Fibroblast of upper back skin (primary cell): ENCODE measurements at regions not wholly inside any gene's neighbourhood (a gene's known extent, or its start where the extent isn't known, plus 50 kb on each side); places are given as distances from the start of the nearest gene placed in this dataset.
"Not testable (repeated sequence)": the region's sequence is repeated elsewhere in the genome, so short reads cannot be mapped to it uniquely, and the experiment has no call there.

Source experiments
- DNase-seq: peaks from one replicate; pipeline ENCODE4 v3.0.0-alpha.2; 2013

DNA sequence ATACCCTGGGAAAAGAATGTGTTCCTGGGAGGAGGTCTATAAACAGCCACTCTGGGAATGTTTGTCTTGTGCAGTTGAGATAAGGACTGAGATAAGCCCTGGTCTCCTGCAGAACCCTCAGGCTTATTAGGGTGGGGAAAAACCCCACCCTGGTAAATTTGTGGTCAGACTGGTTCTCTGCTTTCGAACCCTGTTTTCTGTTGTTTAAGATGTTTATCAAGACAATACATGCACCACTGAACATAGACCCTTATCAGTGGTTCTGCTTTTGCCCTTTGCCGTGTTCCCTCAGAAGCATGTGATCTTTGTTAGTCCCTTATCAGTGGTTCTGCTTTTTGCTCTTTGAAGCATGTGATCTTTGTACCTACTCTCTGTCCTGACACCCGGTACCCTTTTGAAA lies 956.0 kb downstream of the GRID1 start:
- not testable (repeated sequence) for DNase-seq

- DNase-seq, result no peak
Measured at GRCh38 chr10:85413570-85413969, 953.0 kb downstream of the GRID1 start.

- DNase-seq, result no peak
Measured at GRCh38 chr10:85420501-85421191, 945.9 kb downstream of the GRID1 start.

DNA sequence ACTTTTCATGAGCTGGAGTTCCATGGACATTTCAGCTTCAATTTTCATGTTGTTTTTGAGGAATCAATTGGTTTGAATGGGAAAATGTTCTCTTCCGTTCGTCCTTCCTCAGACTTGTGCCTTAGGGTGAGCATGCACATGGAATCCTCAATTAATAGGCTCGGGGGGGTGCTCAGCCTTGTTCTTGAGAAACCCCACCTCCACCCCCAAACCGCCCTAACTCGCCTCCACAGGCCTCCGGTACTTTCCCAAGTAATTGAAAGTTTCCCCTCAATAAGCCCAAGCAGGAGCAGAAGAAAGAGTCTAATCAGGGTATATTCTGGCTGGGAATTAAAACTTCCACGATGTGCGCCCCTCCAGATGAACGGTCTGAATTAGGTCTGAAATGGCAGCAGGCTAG lies 945.2 kb downstream of the GRID1 start:
- DNase-seq, result no peak

DNA sequence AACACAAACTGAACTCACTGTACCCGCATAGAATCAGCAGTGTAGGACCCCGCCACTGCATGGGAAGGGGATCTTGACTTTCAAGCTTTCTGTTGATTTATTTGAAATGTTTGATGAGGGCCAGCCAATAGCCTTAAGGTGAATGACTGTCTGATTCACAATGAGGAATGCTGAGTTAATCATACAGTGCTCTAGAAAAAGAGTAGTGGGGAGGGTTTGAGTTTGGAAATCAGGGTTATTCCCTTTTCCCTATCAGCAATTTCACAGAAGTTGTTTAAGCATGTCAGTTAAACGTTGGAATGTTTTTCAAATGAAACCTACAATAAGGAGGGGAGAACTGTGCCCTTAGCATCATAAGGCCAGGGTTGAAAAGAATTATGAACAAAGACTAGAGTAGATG lies 937.5 kb downstream of the GRID1 start:
- no peak for DNase-seq

DNA sequence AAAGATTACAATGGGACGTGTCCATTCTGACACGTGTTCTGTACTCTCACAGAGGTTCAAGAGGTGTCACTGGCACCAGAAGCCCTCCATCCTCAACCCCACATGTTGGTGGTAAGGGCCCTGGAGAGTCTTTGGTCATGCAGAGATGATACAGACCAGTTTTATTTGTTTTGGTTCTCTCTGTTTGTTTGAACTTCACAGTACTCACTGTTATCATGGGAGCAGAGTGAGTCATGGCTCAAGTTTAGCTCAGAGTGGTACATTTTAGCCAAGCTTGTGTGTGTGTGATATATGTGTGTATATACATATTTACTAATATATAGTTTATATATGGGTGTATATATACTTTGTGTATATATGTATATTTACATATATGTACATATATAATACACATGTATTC lies 935.6 kb downstream of the GRID1 start:
- DNase-seq, result no peak

DNA sequence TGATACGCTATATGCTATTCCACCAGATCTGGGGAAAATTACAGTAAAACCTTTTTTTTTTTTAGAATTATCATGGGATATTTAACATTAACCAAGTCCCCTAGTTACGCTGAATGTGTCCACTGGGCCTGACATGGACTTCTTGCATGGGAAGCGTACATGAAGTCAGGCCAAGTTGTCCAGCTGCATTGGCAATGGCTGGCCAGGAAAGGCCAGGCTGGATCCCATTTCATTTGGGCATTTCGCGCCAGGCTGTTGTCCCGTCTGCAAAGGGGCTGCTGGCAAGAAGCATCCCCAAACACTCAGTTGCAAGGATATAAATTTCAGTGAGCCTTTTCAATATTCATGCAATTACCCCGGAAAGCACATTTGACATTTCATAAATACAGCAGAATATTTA lies 933.3 kb downstream of the GRID1 start:
- no peak for DNase-seq

GRCh38 chr10:85444868-85445267 lies 921.7 kb downstream of the GRID1 start:
- no peak for DNase-seq

DNA sequence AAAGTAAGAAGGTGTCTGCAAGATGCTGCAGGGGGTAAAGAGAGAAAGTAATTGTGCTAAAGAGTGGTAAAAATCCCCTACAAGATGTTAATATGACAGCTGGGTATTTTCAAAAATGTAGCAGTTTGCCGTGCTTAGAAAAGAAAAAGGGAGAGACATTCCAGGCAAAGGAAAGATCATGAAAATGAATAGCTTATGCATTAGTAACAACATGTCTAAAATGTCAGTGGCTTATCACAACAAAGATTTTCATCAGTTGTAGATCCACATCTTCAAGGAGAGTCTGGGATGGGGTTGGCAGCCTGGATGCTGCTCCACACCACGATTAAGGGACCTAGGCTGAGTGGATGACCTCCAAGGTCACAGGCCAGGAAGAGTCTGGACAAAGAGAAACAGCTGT lies 920.9 kb downstream of the GRID1 start:
- DNase-seq, result no peak

- no peak for DNase-seq
Measured at GRCh38 chr10:85446827-85447226, 919.8 kb downstream of the GRID1 start.

DNA sequence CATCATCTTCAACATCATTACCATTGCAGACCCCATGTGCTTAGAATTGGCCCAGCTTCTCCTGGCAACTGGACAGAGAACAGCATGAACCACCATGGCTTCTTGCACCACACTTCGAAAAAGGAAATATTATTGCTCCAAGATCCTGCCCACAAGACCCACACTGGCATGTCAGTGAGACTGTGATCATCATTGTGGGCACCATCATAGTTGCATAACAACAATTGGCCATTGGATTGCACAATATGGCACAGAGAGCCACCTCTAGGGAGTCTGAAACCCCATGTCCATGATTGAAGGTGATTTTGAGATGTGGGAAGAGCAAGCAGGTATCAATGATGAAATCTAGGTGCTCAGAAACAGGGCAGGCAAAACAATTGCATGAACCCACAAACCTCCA lies 918.9 kb downstream of the GRID1 start:
- DNase-seq, result no peak

DNA sequence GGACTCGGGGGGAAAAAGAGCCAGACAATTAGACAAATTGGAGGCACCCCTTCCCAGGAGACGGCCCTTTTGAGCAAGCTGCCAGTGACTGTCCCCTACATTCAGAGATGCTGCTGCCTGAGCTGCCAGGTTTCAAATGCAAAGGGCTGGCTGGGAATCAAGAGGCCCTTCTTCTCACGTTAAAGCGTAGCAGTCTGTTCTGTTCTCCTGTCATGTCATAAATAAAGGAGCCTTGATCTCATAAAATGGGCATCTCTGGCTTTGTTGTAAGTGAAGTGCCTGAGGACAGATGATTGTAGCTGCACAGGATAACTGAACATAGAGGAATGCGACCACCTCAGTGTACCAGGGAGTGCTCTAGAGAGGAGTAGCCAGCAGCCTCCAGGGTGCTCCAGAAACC lies 917.9 kb downstream of the GRID1 start:
- no peak for DNase-seq

GRCh38 chr10:85454386-85454785 lies 912.2 kb downstream of the GRID1 start:
- DNase-seq, result no peak

DNA sequence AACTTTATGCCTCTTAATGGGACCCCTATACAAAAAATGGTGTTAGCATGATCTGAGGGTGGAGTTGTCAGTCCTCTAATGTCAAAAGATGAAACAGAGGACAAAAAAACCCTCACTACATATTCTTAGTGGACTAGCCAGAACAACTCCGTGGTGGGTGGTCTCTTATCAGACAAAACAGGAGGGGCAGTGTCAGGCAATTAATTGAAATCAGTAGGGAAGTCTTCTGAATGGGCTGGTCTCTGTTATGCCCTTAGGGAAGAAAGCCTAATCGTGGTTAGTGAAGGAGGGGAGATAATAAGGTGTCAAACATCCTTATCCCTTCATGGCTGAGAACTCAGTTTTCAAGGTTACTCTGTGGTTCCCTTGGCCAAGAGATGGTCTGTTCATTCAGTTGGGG lies 909.4 kb downstream of the GRID1 start:
- DNase-seq, result no peak

GRCh38 chr10:85458324-85458723 lies 908.3 kb downstream of the GRID1 start:
- DNase-seq, result no peak

GRCh38 chr10:85459906-85460305 lies 906.7 kb downstream of the GRID1 start:
- no peak for DNase-seq

DNA sequence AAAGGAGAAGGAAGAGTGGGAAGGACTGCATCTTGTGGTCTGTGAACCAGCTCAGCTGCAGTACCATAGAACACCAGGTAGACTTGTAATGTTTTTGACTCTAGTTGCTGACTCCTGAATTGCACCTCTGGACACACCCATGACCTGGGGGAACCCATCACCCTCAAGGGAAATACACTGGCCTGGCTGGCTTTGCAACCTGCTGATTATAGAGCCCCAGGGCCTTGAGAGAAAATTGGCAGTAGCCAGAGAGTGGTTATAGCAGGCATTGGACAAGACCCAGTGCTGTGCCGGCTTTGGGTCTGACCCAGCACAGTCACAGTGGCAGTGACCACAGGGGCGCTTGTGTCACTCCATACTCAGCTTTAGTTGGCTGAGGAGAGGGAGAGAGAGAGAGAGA lies 902.3 kb downstream of the GRID1 start:
- no peak for DNase-seq

- DNase-seq, result no peak
Measured at GRCh38 chr10:85477979-85478378, 888.6 kb downstream of the GRID1 start.

GRCh38 chr10:85490431-85490830 lies 876.2 kb downstream of the GRID1 start:
- no peak for DNase-seq

DNA sequence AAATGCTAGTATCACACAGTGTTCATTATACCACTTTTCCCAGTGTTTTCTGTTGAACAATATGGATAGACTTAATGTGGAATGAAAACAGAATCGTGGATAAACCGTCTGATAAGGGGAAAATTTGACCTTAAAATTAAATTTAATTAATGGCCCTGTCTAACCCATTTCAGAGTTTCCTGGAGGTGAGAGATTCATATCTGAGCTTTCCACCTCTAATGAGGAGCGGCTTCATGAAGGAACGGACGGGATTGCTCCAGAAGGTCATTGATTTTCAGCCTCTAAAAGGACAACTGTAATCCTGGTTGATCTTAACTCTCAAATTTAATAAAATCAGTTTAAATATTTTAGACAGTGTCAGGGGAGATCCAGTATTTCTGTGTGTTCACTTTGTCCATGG lies 874.9 kb downstream of the GRID1 start:
- no peak for DNase-seq

GRCh38 chr10:85492684-85493083 lies 873.9 kb downstream of the GRID1 start:
- DNase-seq, result no peak

DNA sequence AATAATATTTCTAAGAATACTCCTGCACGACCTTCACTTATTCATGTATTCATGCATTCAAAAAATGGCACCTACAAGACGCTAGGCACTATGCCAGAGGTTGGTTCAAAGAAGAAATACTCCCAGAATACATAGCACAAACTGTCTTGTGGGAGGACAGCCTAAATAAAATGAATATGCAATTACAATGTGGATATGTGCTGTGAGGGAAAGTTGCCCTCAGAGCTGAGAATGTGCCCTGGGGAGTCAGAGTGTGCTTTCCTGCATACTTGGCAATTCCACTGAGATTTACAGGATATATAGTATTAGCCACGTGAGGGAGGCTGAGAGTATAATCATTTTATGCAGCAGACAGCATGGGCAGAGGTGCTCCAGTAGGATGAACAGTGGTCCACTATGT lies 872.9 kb downstream of the GRID1 start:
- DNase-seq, result no peak

DNA sequence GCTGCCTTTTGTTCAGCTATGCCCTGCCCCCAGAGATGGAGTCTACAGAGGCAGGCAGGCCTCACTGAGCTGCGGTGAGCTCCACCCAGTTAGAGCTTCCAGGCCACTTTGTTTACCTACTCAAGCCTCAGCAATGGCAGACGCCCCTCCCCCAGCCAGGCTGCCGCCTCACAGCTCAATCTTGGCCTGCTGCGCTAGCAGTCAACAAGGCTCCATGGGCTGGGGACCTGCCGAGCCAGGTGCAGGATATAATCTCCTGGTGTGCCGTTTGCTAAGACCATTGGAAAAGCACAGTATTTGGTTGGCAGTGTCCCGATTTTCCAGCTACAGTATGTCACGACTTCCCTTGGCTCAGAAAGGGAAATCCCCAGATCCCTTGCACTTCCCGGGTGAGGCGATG lies 862.0 kb downstream of the GRID1 start:
- DNase-seq, result not testable (repeated sequence)

GRCh38 chr10:85508159-85508558 lies 858.4 kb downstream of the GRID1 start:
- no peak for DNase-seq

- no peak for DNase-seq
Measured at GRCh38 chr10:85510682-85511081, 855.9 kb downstream of the GRID1 start.

GRCh38 chr10:85513436-85513835 lies 853.2 kb downstream of the GRID1 start:
- no peak for DNase-seq
